ENCODE measurements at regions not wholly inside any gene's neighbourhood (a gene's known extent, or its start where the extent isn't known, plus 50 kb on each side); places are given as distances from the start of the nearest gene placed in this dataset.

DNA sequence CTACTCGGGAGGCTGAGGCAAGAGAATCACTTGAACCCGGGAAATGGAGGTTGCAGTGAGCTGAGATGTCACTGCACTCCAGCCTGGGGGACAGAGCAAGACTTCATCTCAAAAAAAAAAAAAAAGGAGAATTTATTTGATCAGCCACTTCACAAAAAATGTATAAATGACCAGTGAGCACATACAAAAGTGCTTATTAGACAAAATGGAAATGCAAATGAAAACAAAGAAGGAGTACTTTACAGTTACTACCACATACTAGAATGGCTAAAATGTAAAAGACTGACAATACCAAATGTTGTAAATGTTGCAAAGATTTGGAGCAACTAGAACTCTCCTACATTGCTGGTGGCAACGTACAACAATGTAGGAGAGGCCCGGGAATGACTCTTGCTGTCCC, 241.8 kb upstream of the SOX9 start:
- DNase-seq = no peak

DNA sequence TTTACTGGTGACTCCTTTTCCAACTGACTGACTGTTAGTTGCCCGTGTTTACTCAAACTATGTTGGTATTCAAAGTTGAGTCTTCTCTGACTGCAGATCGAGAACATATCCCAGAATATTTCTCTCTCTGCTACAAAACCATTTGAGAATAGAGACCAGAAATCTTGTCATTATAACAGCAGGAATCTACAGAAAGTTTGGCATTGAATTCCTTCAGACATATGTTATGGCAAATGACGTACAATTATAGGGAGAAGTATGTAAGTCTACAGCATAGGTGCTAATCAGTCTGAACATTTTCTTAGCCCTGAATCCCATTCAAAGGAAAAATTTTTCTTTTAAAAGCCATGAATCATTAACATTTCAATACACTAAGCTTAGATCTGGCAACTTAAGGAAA, 239.8 kb upstream of the SOX9 start:
- DNase-seq = no peak

DNA sequence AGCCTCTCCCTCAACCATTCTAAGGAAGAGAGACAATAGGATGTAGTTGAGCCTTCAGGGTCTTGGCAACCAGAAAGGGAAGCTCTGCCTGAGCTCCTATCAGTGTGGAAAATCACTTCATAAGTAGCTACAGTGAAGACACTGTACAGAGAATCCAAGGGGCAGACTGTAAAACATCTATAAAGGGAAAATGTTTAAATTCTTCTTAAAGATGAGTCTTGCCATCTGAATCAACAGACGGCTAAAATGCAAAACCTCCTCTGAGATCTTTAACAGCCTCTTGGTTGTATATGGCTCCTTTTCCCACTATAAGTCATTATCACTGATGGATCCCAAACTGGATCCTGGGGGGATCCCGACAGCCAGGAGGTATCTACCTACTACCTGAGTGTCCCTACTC, 239.2 kb upstream of the SOX9 start:
- no peak for DNase-seq

DNA sequence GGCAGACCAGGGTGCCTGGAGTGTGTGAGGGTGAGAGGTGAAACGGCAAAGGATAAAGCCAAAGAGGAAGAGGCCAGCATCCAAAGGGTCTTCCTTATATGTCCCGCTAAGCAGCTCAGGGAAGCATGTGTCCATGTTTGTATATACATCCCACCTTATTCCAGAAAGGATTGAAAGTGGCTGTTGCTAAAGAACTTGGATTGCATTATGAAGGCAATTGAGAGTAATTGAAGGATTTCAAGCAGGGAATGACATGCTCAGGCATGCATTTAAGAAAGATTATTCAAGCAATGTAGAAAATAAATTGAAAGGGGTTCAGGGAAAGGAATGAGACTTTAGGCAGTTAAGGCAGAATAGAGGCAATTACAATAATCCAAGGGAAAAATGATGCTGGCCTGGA, 237.6 kb upstream of the SOX9 start:
- no peak for DNase-seq

DNA sequence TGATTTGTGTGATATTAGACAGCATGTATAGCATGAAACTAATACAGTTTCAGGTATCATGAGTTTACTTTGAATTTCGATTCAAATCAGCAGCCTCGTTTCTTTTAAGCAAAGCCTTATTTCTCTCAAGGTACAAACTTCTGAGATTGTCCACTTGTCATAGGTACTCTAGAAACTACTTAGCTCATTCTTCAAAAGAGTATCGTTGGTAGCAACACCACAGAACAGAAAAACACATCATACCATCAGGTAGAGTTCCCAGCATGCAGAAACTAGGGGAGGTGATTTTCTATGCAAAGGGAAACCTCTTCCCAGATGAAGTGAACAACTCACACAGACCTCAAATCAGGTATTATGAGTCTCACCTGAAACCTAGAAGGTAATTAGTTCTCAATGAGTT, 237.0 kb upstream of the SOX9 start:
- DNase-seq = no peak

- no peak for DNase-seq
Measured at GRCh38 chr17:71885662-71886061, 235.2 kb upstream of the SOX9 start.

DNA sequence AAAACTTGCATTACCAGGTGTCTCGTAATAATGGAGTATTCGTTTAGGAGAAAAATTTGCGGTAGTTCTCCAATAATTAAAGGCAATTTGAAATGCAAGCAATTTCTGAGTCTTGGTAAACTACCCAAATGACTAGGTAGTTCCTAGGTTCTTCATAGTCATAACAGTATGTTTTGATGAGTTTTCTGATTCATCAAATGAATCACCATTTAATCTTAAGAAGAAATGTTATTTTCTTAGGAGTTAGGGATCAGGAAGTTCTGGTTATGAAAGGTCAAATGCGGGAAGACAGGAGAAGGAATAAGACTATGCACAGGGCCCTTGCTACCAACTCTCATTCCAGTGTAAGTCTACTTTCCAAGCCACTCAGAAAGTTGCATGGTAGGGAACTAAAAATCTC, 221.5 kb upstream of the SOX9 start:
- no peak for DNase-seq

GRCh38 chr17:71900621-71901229, 220.1 kb upstream of the SOX9 start:
- no peak for DNase-seq

- no peak for DNase-seq
Measured at GRCh38 chr17:71902894-71903506, 217.8 kb upstream of the SOX9 start.

DNA sequence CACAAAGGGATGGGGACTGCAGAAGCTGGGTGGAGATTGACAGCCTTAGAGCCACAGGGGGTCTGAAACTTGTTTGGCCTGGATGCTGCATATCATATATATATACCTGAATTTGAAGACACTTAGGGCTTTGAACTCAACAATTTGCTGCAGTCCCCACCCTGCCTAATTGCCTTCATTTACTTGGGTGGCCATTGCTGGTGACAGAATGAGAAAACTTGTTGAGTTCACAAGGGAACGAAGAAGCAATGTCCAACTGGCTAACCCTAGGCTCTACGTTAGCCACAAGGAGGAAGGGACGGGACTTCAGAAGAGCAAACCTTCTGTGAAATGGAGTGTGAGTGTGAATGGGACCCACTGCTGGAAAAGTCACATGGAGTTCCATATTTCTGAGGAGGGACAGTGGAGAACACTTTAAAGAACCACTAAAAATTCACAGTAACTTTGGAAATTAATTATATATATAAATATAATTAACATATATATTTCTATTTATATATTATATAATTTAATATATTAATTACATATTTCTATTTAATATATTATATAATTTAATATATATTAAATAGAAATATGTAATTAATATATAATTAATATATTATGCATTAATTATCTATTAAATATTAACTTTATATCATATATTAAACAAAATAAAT, 215.3 kb upstream of the SOX9 start:
- DNase-seq = no peak

DNA sequence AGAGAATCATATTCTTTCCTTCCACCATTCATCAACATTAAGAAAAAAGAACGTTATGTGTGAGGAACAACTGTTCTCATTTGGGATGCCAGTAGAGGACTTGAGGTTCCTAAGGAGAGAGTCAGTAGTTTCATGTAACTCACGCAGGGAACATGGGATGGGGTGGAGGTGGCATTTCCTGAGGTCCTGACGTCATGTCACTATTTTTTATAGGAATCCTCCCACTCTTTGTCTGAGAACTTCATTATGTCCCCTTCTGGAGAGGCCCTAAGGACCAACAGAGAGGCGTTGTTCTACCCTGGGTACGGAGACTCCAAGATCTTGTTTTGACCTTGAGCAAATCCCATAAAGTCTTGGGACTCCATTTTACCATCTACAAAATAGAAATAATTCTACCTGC, 211.7 kb upstream of the SOX9 start:
- no peak for DNase-seq

- DNase-seq = no peak
Measured at GRCh38 chr17:71910002-71910401, 210.8 kb upstream of the SOX9 start.

DNA sequence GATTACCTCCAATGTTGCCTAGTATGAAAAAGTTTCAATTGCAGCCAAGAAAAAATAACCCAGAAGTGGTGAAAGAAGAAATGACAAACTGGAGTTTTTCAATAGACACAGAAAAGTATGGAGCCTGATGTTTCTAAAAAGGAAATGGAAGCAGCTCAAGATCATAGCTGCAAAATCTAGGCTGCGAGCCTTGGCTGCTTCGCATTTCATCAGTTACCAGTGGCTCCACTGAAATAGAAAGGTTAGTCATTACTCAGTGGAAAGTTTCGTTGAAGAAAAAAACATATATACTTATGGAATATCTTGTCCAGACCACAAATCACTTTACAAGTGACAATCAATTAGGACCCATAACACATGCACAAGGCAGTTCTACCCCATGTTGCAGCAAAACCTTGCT, 206.8 kb upstream of the SOX9 start:
- DNase-seq = no peak

DNA sequence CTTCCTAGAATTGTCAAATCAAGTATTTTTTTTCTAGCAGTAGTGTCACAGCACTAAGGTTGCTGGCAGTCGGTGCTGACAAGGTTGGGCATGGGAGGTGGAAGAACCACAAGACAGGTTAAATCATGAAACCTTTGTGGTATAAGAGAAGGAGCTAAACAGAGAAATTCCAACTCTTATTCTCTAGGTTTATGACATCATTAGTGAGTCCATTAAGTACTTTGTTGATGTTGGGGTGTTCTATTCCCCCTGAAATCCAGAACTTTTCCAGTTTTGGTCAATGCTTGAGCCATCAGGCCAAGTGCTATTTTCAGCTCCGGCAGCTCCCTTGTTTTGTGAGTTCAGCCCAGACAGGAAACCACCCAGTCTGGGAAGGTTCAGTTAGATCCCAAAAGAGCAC, 206.0 kb upstream of the SOX9 start:
- no peak for DNase-seq

DNA sequence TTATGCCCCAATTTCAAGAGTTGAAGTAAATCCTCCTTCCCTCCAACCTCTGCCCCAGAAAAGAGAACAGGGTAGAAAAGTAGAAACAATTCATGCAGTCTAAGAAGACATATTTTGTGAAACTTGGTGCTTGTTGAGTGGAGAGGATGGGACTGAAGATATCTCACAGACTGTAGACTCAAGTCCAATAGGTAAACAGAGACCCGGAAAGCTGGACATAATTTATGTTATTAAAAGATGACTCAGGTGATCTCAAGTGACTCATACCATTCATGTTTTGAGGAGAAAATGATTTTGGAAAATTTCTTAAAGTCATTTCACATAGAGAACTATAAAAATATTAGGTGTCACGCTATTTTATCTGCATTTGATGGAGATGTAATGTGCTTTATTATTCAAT, 203.1 kb upstream of the SOX9 start:
- no peak for DNase-seq

DNA sequence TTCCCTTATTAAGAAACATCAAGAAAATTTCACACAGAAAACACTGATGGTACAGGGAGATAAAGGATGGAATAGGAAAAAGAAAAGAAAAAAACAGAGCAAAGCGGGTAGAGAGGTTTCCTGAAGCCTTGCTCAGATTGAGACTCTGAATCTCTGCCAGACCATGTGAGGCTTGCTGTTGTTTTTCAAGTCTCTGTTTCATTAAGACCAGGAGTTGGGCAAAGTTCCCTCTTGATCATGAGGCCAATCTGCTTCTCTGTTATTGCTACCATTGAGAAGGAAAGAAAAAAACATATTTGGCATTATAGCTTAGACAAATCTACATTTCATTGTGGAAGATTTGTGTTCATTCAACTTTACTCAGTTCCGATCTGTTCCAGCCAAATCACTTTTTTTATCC, 201.6 kb upstream of the SOX9 start:
- no peak for DNase-seq

DNA sequence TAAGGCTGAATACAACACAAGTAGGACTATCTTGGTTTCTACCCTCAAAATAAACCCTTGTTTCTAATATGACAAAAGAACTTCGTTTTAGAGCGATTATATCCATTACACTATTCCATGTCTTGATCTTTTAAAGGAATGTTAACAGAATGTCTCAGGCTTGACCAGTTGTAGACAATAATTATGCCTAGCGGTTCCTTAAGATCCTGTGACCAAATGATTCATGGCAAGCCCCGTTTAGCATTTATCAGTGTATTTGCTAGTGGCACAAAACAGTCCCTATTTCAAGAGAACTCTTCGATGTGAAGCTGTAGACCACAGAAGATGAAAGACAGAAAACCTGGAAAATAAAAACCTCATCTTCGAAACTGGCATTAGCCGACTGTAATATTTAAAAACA, 200.9 kb upstream of the SOX9 start:
- DNase-seq = no peak

GRCh38 chr17:71921796-71922195, 199.0 kb upstream of the SOX9 start:
- DNase-seq = no peak

DNA sequence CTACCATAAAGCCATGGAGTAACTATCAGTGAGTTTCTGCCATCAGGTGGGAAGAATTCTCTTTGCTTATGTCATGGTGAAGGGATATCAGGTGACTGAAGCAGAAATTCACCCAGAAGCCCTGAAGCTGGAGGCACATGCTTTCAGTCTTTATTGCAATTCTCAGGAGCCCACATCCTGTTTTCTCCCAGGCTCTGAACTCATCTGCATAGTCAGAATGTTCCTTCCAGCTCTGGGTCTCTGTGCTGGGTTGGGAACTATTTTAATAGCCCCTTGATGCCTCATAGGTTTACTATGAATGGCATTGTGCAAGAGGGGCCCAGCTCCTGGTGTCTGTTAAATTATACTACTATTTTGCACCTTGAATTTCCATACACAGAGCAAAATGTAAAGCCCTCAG, 198.4 kb upstream of the SOX9 start:
- DNase-seq = no peak

DNA sequence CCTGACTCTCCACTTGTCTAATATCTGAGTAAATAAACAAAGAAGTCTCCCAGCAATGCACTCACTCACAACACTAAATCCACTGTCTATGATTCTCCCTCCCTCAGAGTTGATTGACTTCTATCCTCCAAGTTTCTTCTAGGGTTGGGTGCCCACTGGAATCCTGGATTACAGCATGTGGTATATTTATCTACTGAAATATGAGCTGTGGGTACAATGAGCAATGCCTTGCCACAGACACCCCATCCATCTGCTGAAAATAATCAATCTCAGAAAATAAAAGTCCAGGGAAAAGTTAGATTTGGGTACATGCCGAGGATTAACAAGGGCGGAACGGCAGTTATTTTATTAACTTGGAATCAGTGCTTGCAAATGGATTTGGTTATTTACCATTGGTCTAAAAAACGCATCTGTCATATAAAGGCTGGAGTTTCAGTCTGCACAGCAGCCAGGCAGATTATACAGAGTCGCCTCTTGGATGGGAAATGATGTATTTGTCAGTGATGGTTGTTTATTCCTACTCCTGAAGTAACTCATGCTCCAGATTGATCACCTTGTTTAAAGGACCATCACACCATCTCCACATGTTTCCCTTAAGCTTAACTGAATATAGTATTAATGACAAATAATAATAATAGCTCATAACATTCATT, 193.9 kb upstream of the SOX9 start:
- no peak for DNase-seq

DNA sequence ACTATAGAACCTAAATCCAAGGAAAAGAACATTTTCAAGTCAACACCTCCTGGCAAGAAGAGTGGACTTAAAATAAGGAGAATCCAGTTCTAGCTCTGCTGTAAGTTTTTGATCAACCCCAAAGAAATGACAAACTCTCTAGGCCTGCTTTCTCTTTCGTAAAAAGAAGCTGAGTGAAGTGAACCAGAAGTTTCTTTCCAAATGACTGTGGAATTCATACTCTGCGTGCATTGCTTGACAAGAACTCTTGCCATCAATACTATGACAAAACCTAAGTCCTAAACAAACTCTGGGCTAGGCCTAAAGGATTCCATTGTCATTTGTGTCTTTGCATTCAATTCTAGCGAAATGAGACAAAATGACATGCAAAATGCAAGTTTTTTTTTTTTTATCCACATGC, 187.5 kb upstream of the SOX9 start:
- no peak for DNase-seq

DNA sequence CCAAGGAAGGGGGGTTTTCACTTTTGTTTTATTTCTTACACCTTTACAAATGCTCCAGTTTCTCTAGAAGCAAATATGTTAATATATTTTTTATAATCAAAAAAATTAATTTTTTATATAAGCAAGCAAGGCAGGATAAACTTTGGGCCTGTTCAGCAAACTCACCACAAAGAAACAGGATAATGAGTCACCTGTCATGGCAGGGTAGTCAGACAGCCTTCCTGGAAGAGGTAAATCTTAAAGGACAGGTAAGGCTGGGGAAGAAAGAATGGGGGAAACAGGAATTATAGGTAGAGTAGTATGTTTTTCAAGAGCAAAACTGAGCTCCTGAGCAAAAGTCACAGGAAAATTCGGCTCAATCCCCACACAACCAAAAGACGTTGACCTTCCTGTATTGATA, 186.3 kb upstream of the SOX9 start:
- no peak for DNase-seq

GRCh38 chr17:71935341-71935740, 185.5 kb upstream of the SOX9 start:
- DNase-seq = no peak

GRCh38 chr17:71936977-71937376, 183.8 kb upstream of the SOX9 start:
- DNase-seq = no peak

All from right kidney (tissue), 1 donor.